Neutrophil (primary cell): ENCODE measurements at regions not wholly inside any gene's neighbourhood (a gene's known extent, or its start where the extent isn't known, plus 50 kb on each side); places are given as distances from the start of the nearest gene placed in this dataset.

Experiments used
- H3K27ac ChIP-seq: fragments of 200-600 bp; sonication (generic); 2 replicates; pipeline ENCODE4 v1.5.1; 2016; ENCODE audit warnings: mild to moderate bottlenecking, moderate library complexity
- H3K27me3 ChIP-seq: fragments of 200-600 bp; sonication (generic); 2 replicates; pipeline ENCODE4 v1.6.0; 2016; ENCODE audit warnings: mild to moderate bottlenecking
- H3K36me3 ChIP-seq: fragments of 200-600 bp; sonication (generic); 2 replicates; pipeline ENCODE4 v1.5.1; 2017
- H3K4me1 ChIP-seq, 2 experiments: fragments of 200-600 bp in 1 of 2; sonication (generic) in 1 of 2; 1 replicate in 1 of 2; 2 replicates in 1 of 2; pipeline versions ENCODE4 v1.5.1 to v1.6.1; 2013 to 2016; ENCODE audit warnings: low read depth in 1 of 2, low read length in 1 of 2, mild to moderate bottlenecking in 1 of 2, moderate library complexity in 1 of 2; ENCODE audit not compliant: control insufficient read depth in 1 of 2, insufficient read depth in 1 of 2
- H3K4me3 ChIP-seq, 2 experiments: fragments of 200-600 bp in 1 of 2; sonication (generic) in 1 of 2; 1 replicate in 1 of 2; 2 replicates in 1 of 2; pipeline ENCODE4 v1.5.1; 2013 to 2016; ENCODE audit warnings: low read depth in 1 of 2, low read length in 1 of 2, mild to moderate bottlenecking in 1 of 2, moderate library complexity in 1 of 2
- H3K9me3 ChIP-seq: fragments of 200-600 bp; sonication (generic); 2 replicates; pipeline ENCODE4 v1.5.1; 2016
- TF ChIP-seq, protein P1 (sequence below): fragments of 200-600 bp; sonication (generic); IDR thresholded peaks from 2 replicates; pipeline ENCODE4 v1.5.1; 2016; ENCODE audit warnings: antibody characterized with exemption

DNA sequence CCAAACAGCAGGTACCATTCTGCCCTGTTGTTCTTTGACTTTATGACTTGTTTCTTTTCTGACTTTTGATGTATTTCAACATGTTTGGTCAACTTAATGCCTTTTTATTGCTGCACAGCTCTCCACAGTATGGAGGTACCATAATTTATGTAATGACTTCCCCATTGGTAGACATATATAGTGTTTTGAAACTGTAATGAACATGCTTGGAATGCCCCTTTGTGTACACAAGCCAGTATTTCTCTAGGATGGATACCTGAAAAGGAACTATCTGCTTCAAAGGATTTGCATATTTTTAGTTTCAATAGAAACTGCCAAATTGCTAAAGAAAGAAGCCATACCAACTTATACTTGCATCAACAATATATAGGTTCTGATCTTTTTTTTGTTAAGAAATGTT lies 66.1 kb downstream of the NOG start:
- no peaks in the 10 kb centered on the region for H3K9me3 ChIP-seq
- no peak overlapping the region for H3K4me3 ChIP-seq
- H3K36me3 ChIP-seq: no peaks in the 10 kb centered on the region
- no peak overlapping the region for H3K27ac ChIP-seq
- H3K4me1 ChIP-seq: no peaks in the 10 kb centered on the region
- peaks cover 8% of the 10 kb centered on the region for H3K27me3 ChIP-seq
- TF ChIP-seq, protein P1, sequence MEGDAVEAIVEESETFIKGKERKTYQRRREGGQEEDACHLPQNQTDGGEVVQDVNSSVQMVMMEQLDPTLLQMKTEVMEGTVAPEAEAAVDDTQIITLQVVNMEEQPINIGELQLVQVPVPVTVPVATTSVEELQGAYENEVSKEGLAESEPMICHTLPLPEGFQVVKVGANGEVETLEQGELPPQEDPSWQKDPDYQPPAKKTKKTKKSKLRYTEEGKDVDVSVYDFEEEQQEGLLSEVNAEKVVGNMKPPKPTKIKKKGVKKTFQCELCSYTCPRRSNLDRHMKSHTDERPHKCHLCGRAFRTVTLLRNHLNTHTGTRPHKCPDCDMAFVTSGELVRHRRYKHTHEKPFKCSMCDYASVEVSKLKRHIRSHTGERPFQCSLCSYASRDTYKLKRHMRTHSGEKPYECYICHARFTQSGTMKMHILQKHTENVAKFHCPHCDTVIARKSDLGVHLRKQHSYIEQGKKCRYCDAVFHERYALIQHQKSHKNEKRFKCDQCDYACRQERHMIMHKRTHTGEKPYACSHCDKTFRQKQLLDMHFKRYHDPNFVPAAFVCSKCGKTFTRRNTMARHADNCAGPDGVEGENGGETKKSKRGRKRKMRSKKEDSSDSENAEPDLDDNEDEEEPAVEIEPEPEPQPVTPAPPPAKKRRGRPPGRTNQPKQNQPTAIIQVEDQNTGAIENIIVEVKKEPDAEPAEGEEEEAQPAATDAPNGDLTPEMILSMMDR: no peak

DNA sequence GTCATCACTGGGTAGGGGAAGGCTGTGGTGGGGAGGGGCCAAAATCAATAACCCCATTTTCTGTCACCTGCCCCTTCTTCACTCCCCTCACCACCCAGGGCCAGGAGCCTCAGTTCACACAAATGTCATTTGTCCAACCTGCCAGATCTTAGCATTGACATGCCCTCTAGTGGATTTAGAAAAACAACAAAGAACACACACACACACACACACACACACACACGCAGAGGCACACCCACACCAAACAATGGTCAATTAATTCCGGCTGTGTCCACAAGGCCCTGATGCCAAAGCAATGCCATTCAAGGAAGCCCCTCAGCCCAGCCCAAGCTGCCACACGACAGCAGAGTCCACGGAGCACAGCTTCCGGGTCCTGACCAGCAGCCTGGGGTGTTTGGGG lies 68.4 kb downstream of the NOG start:
- no peaks in the 10 kb centered on the region for H3K4me1 ChIP-seq
- H3K27ac ChIP-seq: no peak overlapping the region
- H3K27me3 ChIP-seq: peaks cover 14% of the 10 kb centered on the region
- no peaks in the 10 kb centered on the region for H3K9me3 ChIP-seq
- H3K36me3 ChIP-seq: no peaks in the 10 kb centered on the region
- H3K4me3 ChIP-seq: no peak overlapping the region
- TF ChIP-seq, protein P1: no peak

DNA sequence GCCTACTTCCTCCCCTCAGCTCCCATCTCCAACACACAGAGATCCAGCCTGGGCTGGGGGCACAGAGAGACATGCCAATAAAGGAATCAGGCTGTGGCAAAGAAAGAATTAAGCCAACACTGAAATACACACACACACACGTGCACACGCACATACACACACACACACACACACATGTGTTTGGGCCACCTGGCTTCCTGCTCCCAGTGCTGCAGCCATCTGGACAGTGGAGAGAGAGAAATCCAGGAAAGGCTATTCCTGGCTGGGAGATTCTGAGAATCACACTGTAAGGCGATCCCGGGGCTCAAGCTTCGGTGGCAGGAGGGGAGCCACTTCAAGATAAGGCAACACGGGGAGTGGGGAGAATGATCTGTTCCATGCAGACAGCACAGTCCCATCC lies 72.4 kb downstream of the NOG start:
- Histone ChIP-seq H3K4me3 (no peak overlapping the region), H3K4me1 (no peaks in the 10 kb centered on the region), H3K36me3 (no peaks in the 10 kb centered on the region), H3K27me3 (peaks cover 8% of the 10 kb centered on the region), H3K9me3 (no peaks in the 10 kb centered on the region), H3K27ac (no peak overlapping the region)
- TF ChIP-seq, protein P1: no peak

DNA sequence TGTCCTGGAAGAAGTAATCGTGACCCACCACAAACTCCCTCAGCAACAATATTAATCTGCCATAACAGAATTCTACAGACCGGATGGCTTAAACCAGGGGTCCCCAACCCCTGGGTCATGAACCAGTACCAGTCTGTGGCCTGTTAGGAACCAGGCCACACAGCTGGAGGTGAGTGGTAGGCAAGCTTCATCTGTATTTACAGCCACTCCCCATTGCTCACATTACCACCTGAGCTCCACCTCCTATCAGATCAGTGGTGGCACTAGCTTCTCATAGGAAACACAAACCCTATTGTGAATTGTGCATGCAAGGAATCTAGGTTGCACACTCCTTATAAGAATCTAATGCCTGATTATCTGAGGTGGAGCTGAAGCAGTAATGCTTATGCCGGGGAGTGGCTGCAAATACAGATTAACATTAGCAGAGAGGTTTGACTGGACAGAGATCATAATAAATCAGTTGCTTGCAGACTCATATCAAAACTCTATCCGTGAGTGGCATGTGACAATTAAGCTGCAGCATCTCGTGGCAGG lies 74.5 kb downstream of the NOG start:
- peaks cover 22% of the 10 kb centered on the region for H3K27me3 ChIP-seq
- no peak overlapping the region for H3K4me3 ChIP-seq
- H3K27ac ChIP-seq: no peak overlapping the region
- H3K4me1 ChIP-seq: no peaks in the 10 kb centered on the region
- no peaks in the 10 kb centered on the region for H3K9me3 ChIP-seq
- TF ChIP-seq, protein P1: no peak
- no peaks in the 10 kb centered on the region for H3K36me3 ChIP-seq

DNA sequence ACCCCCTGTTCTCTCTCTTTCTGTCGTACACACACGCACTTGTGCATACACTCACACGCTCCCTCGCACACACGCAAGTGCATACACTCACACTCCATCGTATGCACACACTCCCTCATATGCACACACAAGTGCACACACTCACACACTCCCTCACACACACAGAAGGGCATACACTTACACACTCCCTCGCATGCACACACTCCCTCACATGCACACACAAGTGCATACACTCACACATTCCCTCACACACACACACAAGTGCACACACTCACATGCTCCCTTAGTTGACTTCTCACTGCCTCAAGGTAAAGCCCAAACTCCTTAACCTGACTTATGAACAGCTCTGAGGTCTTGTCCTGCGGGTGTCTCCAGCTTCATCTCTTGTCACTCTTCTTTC lies 78.7 kb downstream of the NOG start:
- H3K4me1 ChIP-seq: no peaks in the 10 kb centered on the region
- H3K4me3 ChIP-seq: no peak overlapping the region
- H3K27me3 ChIP-seq: peaks cover 56% of the 10 kb centered on the region
- no peaks in the 10 kb centered on the region for H3K36me3 ChIP-seq
- TF ChIP-seq, protein P1: no peak
- no peaks in the 10 kb centered on the region for H3K9me3 ChIP-seq
- no peak overlapping the region for H3K27ac ChIP-seq
